Hepatocyte (in vitro differentiated cells): ENCODE measurements at regions not wholly inside any gene's neighbourhood (a gene's known extent, or its start where the extent isn't known, plus 50 kb on each side); places are given as distances from the start of the nearest gene placed in this dataset.
"Not testable (repeated sequence)": the region's sequence is repeated elsewhere in the genome, so short reads cannot be mapped to it uniquely, and the experiment has no call there.

Experiments
- DNase-seq: peaks from one replicate; pipeline ENCODE4 v3.0.0-alpha.2; 2016; ENCODE audit warnings: low spot score
- H2AFZ ChIP-seq: fragments of 200-600 bp; sonication (generic); 2 replicates; pipeline ENCODE4 v1.6.0; 2016; ENCODE audit warnings: antibody characterized with exemption, mild to moderate bottlenecking
- H3K27ac ChIP-seq: fragments of 200-600 bp; sonication (generic); 2 replicates; pipeline ENCODE4 v1.5.1; 2016; ENCODE audit warnings: mild to moderate bottlenecking
- H3K27me3 ChIP-seq: fragments of 200-600 bp; sonication (generic); 2 replicates; pipeline ENCODE4 v1.6.1; 2016
- H3K36me3 ChIP-seq: fragments of 200-600 bp; sonication (generic); replicated peaks from 2 replicates; pipeline ENCODE4 v1.5.1; 2016; ENCODE audit warnings: low read depth; ENCODE audit not compliant: insufficient read depth
- H3K4me1 ChIP-seq: fragments of 200-600 bp; sonication (generic); 2 replicates; pipeline ENCODE4 v1.5.1; 2016; ENCODE audit warnings: mild to moderate bottlenecking, moderate library complexity; ENCODE audit not compliant: insufficient read depth
- H3K4me2 ChIP-seq: fragments of 200-600 bp; sonication (generic); 2 replicates; pipeline ENCODE4 v1.6.0; 2016
- H3K4me3 ChIP-seq: fragments of 200-600 bp; sonication (generic); 2 replicates; pipeline ENCODE4 v1.5.1; 2016; ENCODE audit warnings: mild to moderate bottlenecking
- H3K79me2 ChIP-seq: fragments of 200-600 bp; sonication (generic); 2 replicates; pipeline ENCODE4 v1.6.0; 2017; ENCODE audit warnings: mild to moderate bottlenecking
- H3K9me2 ChIP-seq: fragments of 200-600 bp; sonication (generic); replicated peaks from 2 replicates; pipeline ENCODE4 v1.6.0; 2017; ENCODE audit warnings: mild to moderate bottlenecking; ENCODE audit not compliant: insufficient read depth
- H3K9me3 ChIP-seq: fragments of 200-600 bp; sonication (generic); 2 replicates; pipeline ENCODE4 v1.5.1; 2016; ENCODE audit warnings: low read depth, mild to moderate bottlenecking
- H4K20me1 ChIP-seq: fragments of 200-600 bp; sonication (generic); 2 replicates; pipeline ENCODE4 v1.6.0; 2016; ENCODE audit warnings: mild to moderate bottlenecking; ENCODE audit not compliant: insufficient read depth, poor library complexity, severe bottlenecking
- WGBS: methylation state at CpG from one replicate; pipeline ENCODE4 v1.1.6; 2016; ENCODE audit warnings: low lambda C conversion rate; ENCODE audit errors: missing lambda C conversion rate; 5-methylcytosine and 5-hydroxymethylcytosine counted together

DNA sequence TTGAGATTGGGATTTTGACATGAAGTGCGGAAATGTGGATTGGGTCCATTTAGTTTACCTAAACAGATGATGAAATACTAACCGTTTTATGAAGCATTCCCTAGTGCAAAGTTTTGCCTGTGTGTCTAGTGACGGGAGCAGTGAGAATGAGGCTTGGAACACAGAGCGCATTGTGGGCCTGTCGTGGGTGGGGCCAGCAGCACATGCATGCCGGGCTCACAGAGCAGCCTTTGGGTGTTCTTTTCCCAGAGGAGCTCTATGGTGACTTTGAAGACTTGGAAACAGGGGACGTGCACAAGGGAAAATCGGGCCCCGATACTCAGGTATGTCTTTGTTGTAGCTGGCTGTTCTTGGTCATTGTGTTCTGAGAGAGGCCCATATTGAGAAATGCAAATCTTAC lies 388.1 kb downstream of the GOLGA6L6 start:
- H3K4me2 ChIP-seq, H3K9me2 ChIP-seq, H3K4me1 ChIP-seq, DNase-seq, H3K79me2 ChIP-seq, H4K20me1 ChIP-seq, H3K4me3 ChIP-seq, H2AFZ ChIP-seq, H3K9me3 ChIP-seq, H3K27ac ChIP-seq, H3K27me3 ChIP-seq, H3K36me3 ChIP-seq: not testable (repeated sequence)
- WGBS = 84% methylated on average over 9 of the region's 9 CpGs

DNA sequence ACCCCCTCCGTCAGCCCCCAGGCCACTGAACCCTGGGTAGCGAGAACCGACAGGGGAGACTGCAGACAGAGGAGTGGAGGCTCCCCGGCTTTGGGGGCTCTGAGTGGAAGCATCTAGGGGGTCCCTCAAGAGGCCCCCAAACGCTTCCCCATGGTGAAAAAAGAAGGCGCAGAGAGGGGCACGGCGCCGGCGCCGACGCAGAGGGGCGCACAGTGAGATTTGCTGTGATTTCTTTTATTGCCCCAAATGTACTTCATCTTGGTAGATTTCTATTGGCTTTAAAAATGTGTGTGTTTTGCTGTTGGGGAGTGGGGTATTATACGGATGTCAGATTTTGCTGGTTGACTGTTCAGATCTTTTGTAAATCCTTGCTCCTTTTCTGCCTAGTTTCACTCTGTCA lies 392.9 kb downstream of the GOLGA6L6 start:
- H2AFZ ChIP-seq, H3K79me2 ChIP-seq, H3K36me3 ChIP-seq, DNase-seq, H3K9me2 ChIP-seq, H3K9me3 ChIP-seq, H3K4me2 ChIP-seq, H3K27ac ChIP-seq, H4K20me1 ChIP-seq, H3K4me1 ChIP-seq, H3K27me3 ChIP-seq, H3K4me3 ChIP-seq: not testable (repeated sequence)
- 90% methylated on average over 8 of the region's 14 CpGs for WGBS

DNA sequence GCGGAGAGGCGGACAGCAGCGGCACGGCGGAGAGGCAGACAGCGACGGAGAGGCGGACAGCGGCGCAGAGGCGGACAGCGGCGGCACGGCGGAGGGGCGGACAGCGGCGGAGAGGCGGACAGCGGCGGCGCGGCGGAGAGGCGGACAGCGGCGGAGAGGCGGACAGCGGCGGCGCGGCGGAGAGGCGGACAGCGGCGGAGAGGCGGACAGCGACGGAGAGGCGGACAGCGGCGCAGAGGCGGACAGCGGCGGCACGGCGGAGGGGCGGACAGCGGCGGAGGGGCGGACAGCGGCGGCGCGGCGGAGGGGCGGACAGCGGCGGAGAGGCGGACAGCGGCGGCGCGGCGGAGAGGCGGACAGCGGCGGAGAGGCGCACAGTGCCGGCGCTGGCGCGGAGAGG lies 393.6 kb downstream of the GOLGA6L6 start:
- not testable (repeated sequence) for H3K4me1 ChIP-seq, H2AFZ ChIP-seq, H3K79me2 ChIP-seq, H3K4me2 ChIP-seq, H3K9me2 ChIP-seq, H3K9me3 ChIP-seq, H3K36me3 ChIP-seq, H4K20me1 ChIP-seq, H3K4me3 ChIP-seq, DNase-seq, H3K27me3 ChIP-seq, H3K27ac ChIP-seq
- 70% methylated on average over 2 of the region's 73 CpGs for WGBS

DNA sequence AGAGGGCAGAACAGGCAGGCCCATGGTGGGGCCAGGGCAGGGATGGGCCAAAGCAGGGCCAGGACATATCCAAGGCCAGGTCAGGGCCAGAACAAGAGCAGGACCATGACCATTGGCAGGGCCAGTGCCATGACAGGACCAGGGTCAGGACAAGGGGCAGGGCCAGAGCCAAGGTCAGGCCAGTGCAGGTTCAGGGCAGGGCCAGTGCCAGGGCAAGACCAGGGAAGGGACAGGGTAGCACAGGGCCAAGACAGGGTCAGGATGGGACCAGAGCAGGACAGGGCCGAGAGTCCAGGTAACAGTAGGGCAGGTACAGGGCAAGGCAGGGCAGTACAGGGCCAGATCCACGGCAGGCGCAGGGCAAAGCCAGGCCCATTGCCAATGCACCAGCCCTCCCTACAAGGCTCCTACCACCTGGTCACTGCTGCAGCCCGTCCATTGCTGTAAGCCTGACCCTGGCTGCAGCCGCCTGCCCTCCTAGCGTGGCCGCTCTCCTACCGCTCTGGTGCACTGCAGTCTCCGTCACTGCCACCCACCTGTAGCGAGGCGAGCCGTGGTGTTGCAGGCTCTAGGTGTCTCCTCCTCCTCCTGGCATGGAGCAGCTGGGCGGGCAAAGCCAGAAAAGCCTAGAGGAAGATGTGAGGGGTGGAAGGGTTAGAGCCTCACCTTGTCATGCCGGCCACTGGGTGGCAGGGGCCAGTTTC lies 397.1 kb downstream of the GOLGA6L6 start:
- H3K9me3 ChIP-seq, H3K79me2 ChIP-seq, H3K27ac ChIP-seq, H3K4me3 ChIP-seq, DNase-seq, H4K20me1 ChIP-seq, H3K9me2 ChIP-seq, H3K27me3 ChIP-seq, H3K36me3 ChIP-seq, H3K4me1 ChIP-seq, H3K4me2 ChIP-seq, H2AFZ ChIP-seq: not testable (repeated sequence)
- WGBS = 90% methylated on average over 11 of the region's 14 CpGs

DNA sequence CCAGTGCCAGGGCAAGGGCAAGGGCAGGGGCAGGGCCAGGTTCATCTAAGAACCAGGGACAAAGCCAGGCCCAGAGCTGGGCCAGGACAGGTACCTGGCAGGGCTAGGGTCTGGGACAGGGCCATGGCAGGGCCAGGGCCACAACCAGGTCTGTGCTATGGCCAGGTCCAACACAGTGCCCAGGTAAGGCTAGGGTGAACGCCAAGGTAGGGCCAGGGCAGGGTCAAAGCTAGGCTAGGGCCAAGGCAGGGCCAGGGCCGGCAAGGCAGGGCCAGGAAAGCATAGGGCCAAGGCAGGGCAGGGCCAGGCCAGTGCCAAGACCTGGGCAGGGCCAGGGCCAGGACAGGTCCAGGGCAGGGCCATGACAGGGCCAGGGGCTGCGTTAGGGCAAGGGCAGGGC lies 398.7 kb downstream of the GOLGA6L6 start:
- H4K20me1 ChIP-seq, H3K36me3 ChIP-seq, H3K4me1 ChIP-seq, H3K4me3 ChIP-seq, H3K9me3 ChIP-seq, H3K9me2 ChIP-seq, H3K27me3 ChIP-seq, H2AFZ ChIP-seq, H3K4me2 ChIP-seq, DNase-seq, H3K79me2 ChIP-seq, H3K27ac ChIP-seq: not testable (repeated sequence)
- WGBS = 77% methylated on average over 3 of the region's 3 CpGs

DNA sequence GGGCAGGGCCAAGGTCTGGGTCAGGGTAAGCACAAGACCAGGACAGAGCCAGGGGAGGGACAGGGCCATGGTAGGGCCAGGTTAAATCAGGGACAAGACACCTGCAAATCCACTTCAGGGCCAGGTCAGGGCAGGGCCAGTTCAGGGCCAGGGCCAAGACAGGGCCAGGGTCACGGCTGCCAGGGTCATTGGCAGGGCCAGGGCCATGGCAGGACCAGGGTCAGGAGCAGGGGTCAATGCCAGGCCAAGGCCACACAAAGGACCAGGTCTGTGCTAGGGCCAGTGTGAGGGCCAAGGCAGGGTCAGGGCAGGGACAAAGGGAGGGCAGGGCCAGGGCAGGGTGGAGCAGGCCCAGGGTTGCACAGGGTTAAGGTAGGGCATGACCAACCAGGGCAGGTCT lies 399.2 kb downstream of the GOLGA6L6 start:
- not testable (repeated sequence) for H3K9me3 ChIP-seq, H4K20me1 ChIP-seq, H3K79me2 ChIP-seq, H2AFZ ChIP-seq, H3K4me2 ChIP-seq, H3K27ac ChIP-seq, H3K4me3 ChIP-seq, H3K36me3 ChIP-seq, H3K9me2 ChIP-seq, H3K4me1 ChIP-seq, H3K27me3 ChIP-seq
- peak; percentile 1 for DNase-seq
- 57% methylated on average over 1 of the region's 1 CpG for WGBS

DNA sequence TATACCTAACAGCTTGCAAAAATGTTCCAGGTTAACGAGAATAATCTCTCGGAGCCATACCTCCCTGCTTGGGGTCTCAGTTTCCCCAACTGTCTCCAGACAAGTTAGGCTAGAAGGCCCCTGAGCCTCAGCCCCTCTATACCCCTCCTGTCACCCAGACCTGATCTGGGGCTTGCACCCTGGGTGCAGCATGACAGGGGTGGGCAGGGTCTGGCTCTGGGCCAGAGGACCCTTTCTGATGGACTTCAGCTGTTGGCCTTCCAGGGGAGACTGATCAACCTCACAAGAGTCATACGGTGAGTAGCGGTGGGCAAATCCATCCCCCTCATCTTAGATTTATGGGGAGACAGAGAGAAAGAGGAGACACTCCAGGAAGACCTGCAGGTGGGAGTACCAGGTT lies 416.9 kb downstream of the GOLGA6L6 start:
- not testable (repeated sequence) for H3K27ac ChIP-seq, DNase-seq, H3K27me3 ChIP-seq, H3K9me2 ChIP-seq, H3K4me2 ChIP-seq, H3K36me3 ChIP-seq, H3K4me3 ChIP-seq, H3K4me1 ChIP-seq, H2AFZ ChIP-seq, H3K79me2 ChIP-seq, H3K9me3 ChIP-seq, H4K20me1 ChIP-seq
- 65% methylated on average over 4 of the region's 4 CpGs for WGBS
